Neural cell (in vitro differentiated cells): ENCODE measurements at regions not wholly inside any gene's neighbourhood (a gene's known extent, or its start where the extent isn't known, plus 50 kb on each side); places are given as distances from the start of the nearest gene placed in this dataset.

ENCODE experiments used
- H2AFZ ChIP-seq: fragments of 200-600, 300-800 bp; sonication (generic), shearing (Covaris generic); 2 replicates; pipeline ENCODE4 v1.6.0; 2014; ENCODE audit warnings: low read depth, mild to moderate bottlenecking, antibody characterized with exemption, low read length, moderate library complexity
- H3F3A ChIP-seq: fragments of 200-600 bp; shearing (Covaris generic); 2 replicates; pipeline ENCODE4 v1.6.1; 2016; ENCODE audit warnings: mild to moderate bottlenecking, moderate library complexity, mixed read lengths, antibody characterized with exemption, low read length; ENCODE audit not compliant: insufficient read depth, poor library complexity, severe bottlenecking
- H3K27ac ChIP-seq: fragments of 200-600, 300-800 bp; sonication (generic), shearing (Covaris generic); 2 replicates; pipeline ENCODE4 v1.5.1; 2014; ENCODE audit warnings: mild to moderate bottlenecking, low read length, moderate library complexity
- H3K27me3 ChIP-seq: fragments of 300-800, 200-600 bp; sonication (generic), shearing (Covaris generic); 2 replicates; pipeline ENCODE4 v1.6.0; 2014; ENCODE audit warnings: mild to moderate bottlenecking, low read depth, low read length, moderate library complexity; ENCODE audit not compliant: insufficient read depth
- H3K36me3 ChIP-seq: fragments of 300-800, 200-600 bp; sonication (generic), shearing (Covaris generic); 2 replicates; pipeline ENCODE4 v1.5.1; 2014; ENCODE audit warnings: mild to moderate bottlenecking, antibody characterized with exemption, low read length, moderate library complexity; ENCODE audit not compliant: insufficient read depth
- H3K4me2 ChIP-seq: fragments of 300-800, 200-600 bp; sonication (generic), shearing (Covaris generic); 2 replicates; pipeline ENCODE4 v1.6.0; 2014; ENCODE audit warnings: mild to moderate bottlenecking, low read length
- H3K4me3 ChIP-seq: fragments of 300-800, 200-600 bp; sonication (generic), shearing (Covaris generic); 2 replicates; pipeline ENCODE4 v1.5.1; 2014; ENCODE audit warnings: mild to moderate bottlenecking, low read length, moderate library complexity
- H3K79me2 ChIP-seq: fragments of 200-600 bp; shearing (Covaris generic); replicated peaks from 2 replicates; pipeline ENCODE4 v1.6.0; 2014; ENCODE audit warnings: mild to moderate bottlenecking, low read length, moderate library complexity; ENCODE audit not compliant: insufficient read depth
- H3K9ac ChIP-seq: fragments of 300-800, 200-600 bp; sonication (generic), shearing (Covaris generic); 2 replicates; pipeline ENCODE4 v1.6.1; 2016; ENCODE audit warnings: mild to moderate bottlenecking, low read length, mixed read lengths
- H3K9me2 ChIP-seq: fragments of 200-600 bp; shearing (Covaris generic); 2 replicates; pipeline ENCODE4 v1.6.1; 2016; ENCODE audit warnings: mild to moderate bottlenecking, low read length, mixed read lengths; ENCODE audit not compliant: insufficient read depth
- H3K9me3 ChIP-seq: fragments of 200-600, 300-800 bp; sonication (generic), shearing (Covaris generic); 2 replicates; pipeline ENCODE4 v1.6.1; 2016; ENCODE audit warnings: mild to moderate bottlenecking, mixed run types, low read length, moderate library complexity, mixed read lengths
- H4K20me1 ChIP-seq: fragments of 200-600 bp; shearing (Covaris generic); 2 replicates; pipeline ENCODE4 v1.6.1; 2016; ENCODE audit warnings: mild to moderate bottlenecking, mixed run types; ENCODE audit not compliant: insufficient read depth
- EP300 ChIP-seq: fragments of 450-650 bp; conservative IDR thresholded peaks from 2 replicates; pipeline ENCODE4 v1.6.1; 2014; ENCODE audit warnings: antibody characterized with exemption, mild to moderate bottlenecking, moderate library complexity; ENCODE audit not compliant: poor library complexity, severe bottlenecking
- EZH2 ChIP-seq: fragments of 200-600, 300-800 bp; shearing (Covaris generic), sonication (generic); IDR thresholded peaks from 2 replicates; pipeline ENCODE4 v1.6.1; 2014; ENCODE audit warnings: antibody characterized with exemption, low read length, borderline replicate concordance, mild to moderate bottlenecking; ENCODE audit not compliant: insufficient read depth, poor library complexity, severe bottlenecking
- MXI1 ChIP-seq: fragments of 450-650 bp; conservative IDR thresholded peaks from 2 replicates; pipeline ENCODE4 v1.6.1; 2014; ENCODE audit warnings: antibody characterized with exemption, mild to moderate bottlenecking; ENCODE audit not compliant: poor library complexity, severe bottlenecking
- POLR2AphosphoS5 ChIP-seq: IDR thresholded peaks from 2 replicates; pipeline ENCODE4 v1.6.1; 2012
- RAD21 ChIP-seq: fragments of 450-650 bp; conservative IDR thresholded peaks from 2 replicates; pipeline ENCODE4 v1.6.1; 2014; ENCODE audit warnings: antibody characterized with exemption, mild to moderate bottlenecking, moderate library complexity
- TF ChIP-seq, protein P1 (sequence below): fragments of 450-650 bp; IDR thresholded peaks from 2 replicates; pipeline ENCODE4 v1.5.1; 2014; ENCODE audit warnings: antibody characterized with exemption, mild to moderate bottlenecking, moderate library complexity; ENCODE audit not compliant: poor library complexity, severe bottlenecking
- TF ChIP-seq, protein P2 (sequence below): IDR thresholded peaks from 2 replicates; pipeline ENCODE4 v1.6.1; 2012; ENCODE audit warnings: borderline replicate concordance

DNA sequence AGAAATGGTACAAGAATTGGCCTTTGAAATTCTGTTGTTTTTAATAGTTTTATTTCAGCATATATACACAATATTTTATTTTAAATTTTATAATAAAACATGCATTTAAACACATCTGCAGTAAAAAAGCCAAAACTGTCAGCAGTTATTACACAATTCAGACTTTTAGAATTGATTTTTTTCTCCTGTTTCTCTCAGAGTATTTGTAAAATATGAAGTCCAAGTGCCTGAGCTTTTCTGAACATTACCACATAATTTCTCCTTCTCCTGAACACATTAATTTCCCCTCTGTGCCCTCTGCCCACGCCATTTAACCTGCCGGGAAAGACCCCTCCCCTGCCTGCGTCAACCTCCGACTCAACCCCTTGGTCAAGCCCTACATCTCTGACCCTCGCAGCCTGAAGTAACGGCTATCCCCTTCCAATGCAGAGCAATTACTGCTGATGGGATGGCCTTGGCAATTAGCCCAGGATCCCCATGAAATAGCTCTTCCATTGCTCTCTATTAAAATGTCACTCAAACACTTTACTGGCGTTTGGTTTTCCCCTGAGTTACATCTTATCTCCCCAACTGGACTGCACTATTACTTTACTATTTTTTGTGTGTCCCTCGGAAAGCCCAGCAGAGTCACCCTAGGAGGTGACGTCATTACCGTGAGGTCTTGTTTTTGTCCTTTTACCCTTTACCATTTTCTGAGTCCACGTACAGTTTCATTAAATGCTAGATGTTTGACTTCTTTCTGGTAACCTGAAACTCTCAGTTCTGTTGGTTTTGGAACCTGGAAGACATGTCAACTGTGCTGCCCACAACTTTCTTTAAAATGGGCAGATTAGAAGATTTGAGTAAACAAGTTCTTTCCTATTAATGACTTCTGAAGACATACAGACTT, 146.7 kb upstream of the TAB2 start:
- H3F3A ChIP-seq = no peaks in the 10 kb centered on the region
- H3K79me2 ChIP-seq = no peaks in the 10 kb centered on the region
- TF ChIP-seq POLR2AphosphoS5 = no peak
- no peak for TF ChIP-seq EP300
- TF ChIP-seq, protein P1, sequence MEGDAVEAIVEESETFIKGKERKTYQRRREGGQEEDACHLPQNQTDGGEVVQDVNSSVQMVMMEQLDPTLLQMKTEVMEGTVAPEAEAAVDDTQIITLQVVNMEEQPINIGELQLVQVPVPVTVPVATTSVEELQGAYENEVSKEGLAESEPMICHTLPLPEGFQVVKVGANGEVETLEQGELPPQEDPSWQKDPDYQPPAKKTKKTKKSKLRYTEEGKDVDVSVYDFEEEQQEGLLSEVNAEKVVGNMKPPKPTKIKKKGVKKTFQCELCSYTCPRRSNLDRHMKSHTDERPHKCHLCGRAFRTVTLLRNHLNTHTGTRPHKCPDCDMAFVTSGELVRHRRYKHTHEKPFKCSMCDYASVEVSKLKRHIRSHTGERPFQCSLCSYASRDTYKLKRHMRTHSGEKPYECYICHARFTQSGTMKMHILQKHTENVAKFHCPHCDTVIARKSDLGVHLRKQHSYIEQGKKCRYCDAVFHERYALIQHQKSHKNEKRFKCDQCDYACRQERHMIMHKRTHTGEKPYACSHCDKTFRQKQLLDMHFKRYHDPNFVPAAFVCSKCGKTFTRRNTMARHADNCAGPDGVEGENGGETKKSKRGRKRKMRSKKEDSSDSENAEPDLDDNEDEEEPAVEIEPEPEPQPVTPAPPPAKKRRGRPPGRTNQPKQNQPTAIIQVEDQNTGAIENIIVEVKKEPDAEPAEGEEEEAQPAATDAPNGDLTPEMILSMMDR = no peak
- no peak for TF ChIP-seq RAD21
- no peak for TF ChIP-seq MXI1
- H2AFZ ChIP-seq = no peak overlapping the region
- no peaks in the 10 kb centered on the region for H3K9me3 ChIP-seq
- H3K4me3 ChIP-seq = no peak overlapping the region
- H3K9me2 ChIP-seq = no peaks in the 10 kb centered on the region
- no peak overlapping the region for H3K4me2 ChIP-seq
- no peaks in the 10 kb centered on the region for H4K20me1 ChIP-seq
- H3K9ac ChIP-seq = no peak overlapping the region
- no peaks in the 10 kb centered on the region for H3K36me3 ChIP-seq
- H3K27me3 ChIP-seq = no peaks in the 10 kb centered on the region
- H3K27ac ChIP-seq = no peak overlapping the region

DNA sequence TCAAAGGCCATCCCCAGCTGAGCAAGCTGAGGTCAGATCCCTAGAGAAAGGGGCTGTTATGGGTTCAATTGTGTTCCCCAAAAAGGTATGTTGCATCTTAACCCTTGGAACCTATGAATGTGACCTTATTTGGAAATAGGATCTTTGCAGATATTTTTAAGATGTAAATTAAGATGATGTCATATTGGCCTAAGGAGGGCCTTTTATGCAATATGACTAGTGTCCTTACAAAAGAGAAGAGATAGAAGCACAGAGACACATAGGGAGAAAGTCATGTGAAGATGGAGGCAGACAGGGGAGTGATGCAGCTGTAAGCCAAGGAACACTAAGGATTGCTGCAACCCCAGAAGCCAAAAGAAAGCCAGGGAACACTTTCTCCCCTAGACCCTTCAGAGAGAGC, 144.3 kb upstream of the TAB2 start:
- TF ChIP-seq EP300 = no peak
- TF ChIP-seq, protein P1 = no peak
- no peak for TF ChIP-seq MXI1
- TF ChIP-seq, protein P2, sequence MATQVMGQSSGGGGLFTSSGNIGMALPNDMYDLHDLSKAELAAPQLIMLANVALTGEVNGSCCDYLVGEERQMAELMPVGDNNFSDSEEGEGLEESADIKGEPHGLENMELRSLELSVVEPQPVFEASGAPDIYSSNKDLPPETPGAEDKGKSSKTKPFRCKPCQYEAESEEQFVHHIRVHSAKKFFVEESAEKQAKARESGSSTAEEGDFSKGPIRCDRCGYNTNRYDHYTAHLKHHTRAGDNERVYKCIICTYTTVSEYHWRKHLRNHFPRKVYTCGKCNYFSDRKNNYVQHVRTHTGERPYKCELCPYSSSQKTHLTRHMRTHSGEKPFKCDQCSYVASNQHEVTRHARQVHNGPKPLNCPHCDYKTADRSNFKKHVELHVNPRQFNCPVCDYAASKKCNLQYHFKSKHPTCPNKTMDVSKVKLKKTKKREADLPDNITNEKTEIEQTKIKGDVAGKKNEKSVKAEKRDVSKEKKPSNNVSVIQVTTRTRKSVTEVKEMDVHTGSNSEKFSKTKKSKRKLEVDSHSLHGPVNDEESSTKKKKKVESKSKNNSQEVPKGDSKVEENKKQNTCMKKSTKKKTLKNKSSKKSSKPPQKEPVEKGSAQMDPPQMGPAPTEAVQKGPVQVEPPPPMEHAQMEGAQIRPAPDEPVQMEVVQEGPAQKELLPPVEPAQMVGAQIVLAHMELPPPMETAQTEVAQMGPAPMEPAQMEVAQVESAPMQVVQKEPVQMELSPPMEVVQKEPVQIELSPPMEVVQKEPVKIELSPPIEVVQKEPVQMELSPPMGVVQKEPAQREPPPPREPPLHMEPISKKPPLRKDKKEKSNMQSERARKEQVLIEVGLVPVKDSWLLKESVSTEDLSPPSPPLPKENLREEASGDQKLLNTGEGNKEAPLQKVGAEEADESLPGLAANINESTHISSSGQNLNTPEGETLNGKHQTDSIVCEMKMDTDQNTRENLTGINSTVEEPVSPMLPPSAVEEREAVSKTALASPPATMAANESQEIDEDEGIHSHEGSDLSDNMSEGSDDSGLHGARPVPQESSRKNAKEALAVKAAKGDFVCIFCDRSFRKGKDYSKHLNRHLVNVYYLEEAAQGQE = no peak
- TF ChIP-seq RAD21 = no peak
- TF ChIP-seq POLR2AphosphoS5 = no peak
- TF ChIP-seq EZH2 = no peak

More for the DNA sequence above, 144.3 kb upstream of the TAB2 start:
- Histone ChIP-seq H3K36me3 (no peaks in the 10 kb centered on the region), H3K79me2 (no peaks in the 10 kb centered on the region), H3K27me3 (no peaks in the 10 kb centered on the region), H3F3A (no peaks in the 10 kb centered on the region), H3K4me3 (no peak overlapping the region), H3K4me2 (no peak overlapping the region), H3K9me2 (no peaks in the 10 kb centered on the region), H3K27ac (no peak overlapping the region), H3K9ac (no peak overlapping the region), H2AFZ (no peak overlapping the region), H4K20me1 (no peaks in the 10 kb centered on the region), H3K9me3 (no peaks in the 10 kb centered on the region)
